ENCODE measurements at regions not wholly inside any gene's neighbourhood (a gene's known extent, or its start where the extent isn't known, plus 50 kb on each side); places are given as distances from the start of the nearest gene placed in this dataset.

DNA sequence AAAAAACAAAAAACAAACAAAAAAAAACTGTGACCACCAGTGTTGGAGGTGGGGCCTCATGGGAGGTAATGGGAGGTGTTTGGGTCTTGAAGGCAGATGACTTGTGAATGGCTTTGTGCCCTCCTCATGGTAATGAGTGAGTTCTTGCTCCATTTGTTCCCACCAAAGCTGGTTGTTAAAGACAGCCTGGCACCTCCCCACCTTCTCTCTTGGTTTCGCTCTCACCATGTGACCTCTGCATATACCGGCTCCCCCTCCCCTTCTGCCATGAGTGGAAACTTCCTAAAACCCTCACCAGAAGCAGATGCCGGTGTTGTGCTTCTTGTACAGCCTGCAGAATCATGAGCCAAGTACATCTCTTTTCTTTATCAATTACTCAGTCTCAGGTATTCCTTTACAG lies 61.5 kb upstream of the ATP11B start:
- no peak for TF ChIP-seq POLR2A (IDR thresholded peaks at IDR 0.05; ENCODE audit: low read depth, low read length)
- no peak for TF ChIP-seq POLR2AphosphoS5 (IDR thresholded peaks at IDR 0.05; ENCODE audit: low read depth, low read length)
